GM21825 (cell line): ENCODE measurements at regions not wholly inside any gene's neighbourhood (a gene's known extent, or its start where the extent isn't known, plus 50 kb on each side); places are given as distances from the start of the nearest gene placed in this dataset.
"Not testable (repeated sequence)": the region's sequence is repeated elsewhere in the genome, so short reads cannot be mapped to it uniquely, and the experiment has no call there.

Source experiments
- ATAC-seq: cut with Tn5 transposase; IDR thresholded peaks from one replicate; pipeline ENCODE4 v1.9.1; 2021; ENCODE audit warnings: mild to moderate bottlenecking, moderate library complexity; ENCODE audit not compliant: unreplicated experiment

DNA sequence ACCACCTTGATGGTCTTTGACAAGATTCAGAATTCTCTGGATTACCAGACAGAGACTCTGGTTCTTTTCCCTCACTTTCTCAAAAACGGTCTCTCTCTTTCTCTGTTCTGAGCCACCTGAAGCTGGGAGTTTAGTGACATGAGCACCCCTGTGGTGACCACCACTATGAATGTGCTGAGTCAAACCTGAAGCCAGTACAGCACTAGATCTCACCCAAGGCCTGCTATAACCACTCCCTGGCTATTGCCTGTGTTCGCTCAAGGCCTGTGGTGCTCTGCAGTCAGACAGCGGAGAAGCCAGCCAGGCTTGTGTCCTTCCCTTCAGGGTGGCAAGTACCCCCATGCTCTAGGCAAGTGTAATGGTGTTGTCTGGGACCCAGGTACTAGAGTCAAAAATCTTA, 828.9 kb upstream of the NXPH2 start:
- no peak for ATAC-seq

- no peak for ATAC-seq
These were observed 825.5 kb upstream of the NXPH2 start for GRCh38 chr2:139605668-139606067.

GRCh38 chr2:139600166-139600565, 820.0 kb upstream of the NXPH2 start:
- no peak for ATAC-seq

GRCh38 chr2:139585101-139585500, 804.9 kb upstream of the NXPH2 start:
- no peak for ATAC-seq

DNA sequence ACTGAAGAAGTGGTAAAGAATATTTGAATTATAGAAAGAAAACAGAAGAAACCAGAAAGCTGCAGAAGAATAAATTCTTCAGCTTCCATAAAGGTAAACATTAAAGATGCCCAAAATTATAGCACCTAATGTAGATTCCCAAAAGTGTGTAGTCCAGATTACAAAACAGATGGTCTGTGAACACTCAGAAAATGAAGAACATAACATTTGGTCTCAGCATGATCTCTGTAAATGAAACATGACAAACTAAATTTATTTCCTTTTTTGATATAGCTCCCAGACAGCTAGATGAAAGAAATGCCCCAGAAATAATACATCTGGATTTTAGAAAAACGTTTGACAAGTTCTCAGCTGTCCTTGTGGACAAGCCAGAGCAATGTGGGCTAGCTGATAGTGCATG, 794.2 kb upstream of the NXPH2 start:
- ATAC-seq = no peak

DNA sequence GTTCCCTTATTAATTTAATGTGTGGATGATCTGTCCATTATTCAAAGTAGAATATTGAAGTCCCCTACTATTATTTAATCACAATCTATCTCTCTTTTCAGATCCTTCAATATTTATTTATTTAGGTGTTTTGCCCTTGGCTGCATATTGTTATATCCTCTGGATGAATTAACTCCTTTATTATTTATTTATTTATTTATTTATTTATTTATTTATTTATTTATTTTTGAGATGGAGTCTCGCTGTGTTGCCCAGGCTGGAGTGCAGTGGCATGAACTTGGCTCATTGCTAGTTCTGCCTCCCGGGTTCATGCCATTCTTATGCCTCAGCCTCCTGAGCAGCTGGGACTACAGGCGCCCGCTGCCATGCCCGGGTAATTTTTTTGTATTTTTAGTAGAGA, 776.6 kb upstream of the NXPH2 start:
- ATAC-seq = no peak

DNA sequence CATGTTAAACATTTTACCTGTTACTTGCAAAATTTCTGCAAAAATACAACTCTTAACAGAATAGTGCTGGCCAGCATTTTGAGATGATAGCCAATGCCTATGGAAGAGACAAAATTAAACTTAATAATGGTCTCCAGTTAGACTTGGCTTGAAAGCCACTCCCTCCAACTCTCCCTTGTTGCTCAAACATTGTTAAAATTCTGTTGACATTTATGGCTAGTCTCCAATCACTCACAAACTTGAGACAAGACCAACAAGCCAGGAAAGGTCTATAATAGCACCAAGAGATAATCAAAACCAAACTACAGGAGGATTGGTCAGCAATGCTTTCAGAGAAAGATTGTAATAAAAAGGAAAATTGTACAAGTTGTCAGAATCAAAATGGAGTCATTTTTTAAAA, 770.7 kb upstream of the NXPH2 start:
- ATAC-seq = no peak

DNA sequence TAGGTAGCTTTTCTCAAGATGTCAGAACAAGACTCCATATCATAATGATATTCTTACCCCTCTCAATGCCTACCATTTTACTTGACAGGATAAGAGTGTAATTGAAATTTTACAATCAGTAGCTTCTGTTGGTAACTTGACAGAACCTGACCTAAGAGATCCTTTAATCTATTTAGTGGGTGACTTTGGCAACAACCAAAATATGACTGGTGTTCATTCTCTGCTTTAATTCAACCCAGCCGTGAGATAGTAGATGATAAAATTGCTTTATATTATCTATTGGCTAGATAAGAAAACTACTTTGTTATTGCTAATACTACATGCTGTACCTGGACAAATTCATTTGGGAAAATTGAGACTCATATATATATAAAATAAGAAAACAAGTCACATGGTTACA, 770.2 kb upstream of the NXPH2 start:
- no peak for ATAC-seq

GRCh38 chr2:139544186-139544851, 764.1 kb upstream of the NXPH2 start:
- ATAC-seq = no peak

GRCh38 chr2:139538332-139539020, 758.3 kb upstream of the NXPH2 start:
- ATAC-seq = not testable (repeated sequence)

GRCh38 chr2:139529080-139529479, 748.9 kb upstream of the NXPH2 start:
- ATAC-seq = no peak

DNA sequence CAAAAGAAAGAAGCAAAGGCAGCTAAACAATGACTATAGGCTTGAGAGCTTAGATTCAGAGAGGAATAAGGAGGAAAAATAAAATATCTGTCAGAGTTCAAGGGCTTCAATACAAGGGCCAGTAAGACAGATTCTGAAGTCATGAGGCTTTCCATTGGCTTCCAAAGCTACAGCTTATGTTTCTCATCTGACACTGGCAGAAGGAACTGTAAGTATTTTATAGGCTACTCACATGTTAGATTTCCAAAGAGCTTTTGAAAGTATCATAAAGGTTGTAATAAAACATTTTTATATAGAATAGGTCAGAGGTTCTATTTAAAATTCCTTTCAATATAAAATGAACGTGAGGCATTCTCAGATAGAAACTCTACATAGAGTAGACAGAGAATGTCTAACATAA, 746.6 kb upstream of the NXPH2 start:
- no peak for ATAC-seq

- no peak for ATAC-seq
These were observed 738.1 kb upstream of the NXPH2 start for GRCh38 chr2:139518321-139518720.

GRCh38 chr2:139514951-139515350, 734.8 kb upstream of the NXPH2 start:
- no peak for ATAC-seq

DNA sequence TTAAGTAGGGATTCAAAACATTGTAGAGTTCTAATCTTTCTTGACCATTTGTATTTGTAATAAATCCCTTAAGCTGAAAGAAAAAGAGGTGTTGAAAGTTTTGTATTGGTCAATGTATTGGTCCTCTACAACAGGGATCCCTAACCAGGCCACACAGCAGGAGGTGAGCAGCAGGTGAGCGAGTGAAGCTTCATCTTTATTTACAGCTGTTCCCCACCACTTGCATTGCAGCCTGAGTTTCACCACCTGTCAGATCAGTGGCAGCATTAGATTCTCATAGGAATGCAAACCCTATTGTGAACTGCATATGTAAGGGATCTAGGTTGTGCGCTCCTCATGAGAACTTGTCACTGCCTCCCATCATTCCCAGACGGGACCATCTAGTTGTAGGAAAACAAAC, 715.7 kb upstream of the NXPH2 start:
- no peak for ATAC-seq

GRCh38 chr2:139492131-139492680, 712.0 kb upstream of the NXPH2 start:
- ATAC-seq = no peak

- no peak for ATAC-seq
These were observed 700.0 kb upstream of the NXPH2 start for GRCh38 chr2:139480161-139480650.

DNA sequence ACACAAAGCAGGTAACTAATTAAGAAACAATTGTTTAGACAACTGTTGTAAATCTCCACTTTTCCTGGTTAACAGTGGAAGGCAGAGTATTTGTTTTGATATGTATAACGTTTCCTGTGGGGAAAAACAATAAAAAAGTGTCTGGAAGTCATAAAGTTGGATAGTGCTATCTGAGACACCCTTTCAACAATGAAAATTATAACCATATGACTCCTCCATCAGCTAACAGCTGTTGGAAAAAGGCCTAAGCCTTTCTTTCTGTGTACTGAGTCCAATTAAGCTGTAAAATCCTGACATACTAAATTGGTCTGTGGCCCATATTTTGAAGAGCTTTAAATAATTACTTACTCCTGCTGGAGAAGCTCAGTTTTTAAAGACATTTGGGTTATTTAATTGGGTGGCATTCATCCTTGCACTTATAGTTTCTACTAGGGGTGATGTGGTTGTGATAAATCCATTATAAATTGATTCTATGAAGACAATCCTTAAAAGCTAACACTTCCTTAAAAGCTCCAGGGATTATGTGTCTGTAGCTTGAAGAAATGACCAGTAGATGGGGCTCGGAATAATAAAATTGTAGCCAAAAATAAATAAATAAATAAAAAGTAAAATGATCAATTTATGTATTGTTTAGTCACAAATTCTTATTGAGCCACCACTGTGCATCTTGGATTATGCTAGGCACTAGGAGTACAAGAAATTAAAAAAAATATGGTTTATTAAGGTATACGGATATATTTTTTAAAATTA, 698.1 kb upstream of the NXPH2 start:
- ATAC-seq = no peak

- ATAC-seq = no peak
These were observed 697.4 kb upstream of the NXPH2 start for GRCh38 chr2:139477618-139478017.

DNA sequence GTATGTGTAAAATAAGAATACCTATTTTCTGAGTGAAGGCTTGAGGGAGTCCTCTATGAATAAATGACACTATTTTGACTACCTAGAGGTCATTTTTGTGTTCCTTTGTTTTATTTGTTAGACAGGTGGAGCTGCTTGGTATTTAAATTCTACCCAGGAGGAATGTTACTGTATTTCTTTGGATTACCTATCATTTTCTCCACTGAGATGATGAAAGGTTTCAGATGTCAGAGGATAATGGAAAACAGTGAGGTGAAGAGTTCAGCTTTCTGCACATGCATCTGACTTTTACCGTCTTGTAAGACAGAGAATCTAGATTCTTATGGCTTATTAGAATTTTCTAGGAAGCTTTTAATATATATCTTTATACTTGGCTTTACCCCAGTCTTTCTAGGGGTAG, 689.8 kb upstream of the NXPH2 start:
- no peak for ATAC-seq

- ATAC-seq = no peak
These were observed 685.6 kb upstream of the NXPH2 start for GRCh38 chr2:139465789-139466188.

- ATAC-seq = no peak
These were observed 677.7 kb upstream of the NXPH2 start for GRCh38 chr2:139457873-139458272.
